ENCODE measurements at regions not wholly inside any gene's neighbourhood (a gene's known extent, or its start where the extent isn't known, plus 50 kb on each side); places are given as distances from the start of the nearest gene placed in this dataset.

GRCh38 chr6:90401933-90402830 lies 105.5 kb upstream of the BACH2 start:
- no peak for DNase-seq

GRCh38 chr6:90399970-90400369 lies 103.3 kb upstream of the BACH2 start:
- DNase-seq: no peak

GRCh38 chr6:90397929-90398674 lies 101.5 kb upstream of the BACH2 start:
- DNase-seq: peak; percentile 75

- no peak for DNase-seq
Observed at GRCh38 chr6:90397047-90397446, 100.4 kb upstream of the BACH2 start.

DNA sequence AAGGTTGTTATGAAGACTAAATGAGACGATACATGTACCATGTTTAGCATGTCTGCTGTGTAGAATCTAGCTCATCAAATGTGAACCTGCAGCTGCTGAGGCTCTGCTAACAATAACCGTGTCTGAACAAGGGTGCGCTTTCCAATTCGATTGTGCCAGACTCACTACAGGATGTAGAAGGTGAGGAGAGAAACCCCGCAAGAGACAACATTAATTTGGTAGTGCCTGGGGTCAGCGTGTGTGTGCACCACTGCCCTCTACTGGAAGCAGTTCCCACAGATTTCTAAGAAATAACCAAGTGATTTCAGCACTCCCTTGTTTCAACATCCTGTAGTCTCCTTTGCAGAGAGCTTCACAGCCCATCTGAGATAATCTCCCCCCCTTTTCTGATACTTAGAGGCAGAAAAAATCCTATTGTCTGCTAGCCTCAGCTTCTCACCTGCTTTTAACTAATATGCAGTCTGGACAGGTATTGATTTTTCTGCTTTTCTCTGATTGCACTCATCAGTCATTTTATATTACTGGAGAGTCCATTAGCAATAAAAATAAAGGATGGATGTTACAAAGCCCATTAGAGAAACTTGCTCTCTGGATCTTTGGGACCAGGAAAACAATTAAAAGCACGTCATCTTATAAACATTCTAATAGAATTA lies 96.7 kb upstream of the BACH2 start:
- DNase-seq: peak; percentile 65

- no peak for DNase-seq
Observed at GRCh38 chr6:90390379-90390778, 93.7 kb upstream of the BACH2 start.

DNA sequence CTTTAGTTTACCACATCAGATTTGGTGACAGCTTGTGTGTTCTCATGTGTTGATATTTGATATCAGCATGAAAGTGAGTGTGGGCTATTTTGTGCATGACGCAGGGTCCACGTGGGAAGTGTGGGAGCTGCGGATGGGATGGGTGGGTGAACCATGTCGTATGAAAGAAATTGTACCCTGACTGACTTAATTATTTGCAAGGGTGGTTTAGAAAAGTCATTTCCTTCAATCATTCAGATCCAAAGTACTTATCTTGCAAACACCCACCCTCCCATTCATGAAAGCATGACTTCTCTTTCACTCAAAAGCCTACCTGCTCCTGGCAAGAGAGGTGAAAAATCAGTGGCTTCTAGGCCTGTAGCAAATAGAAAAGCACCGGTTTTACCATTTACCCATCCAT lies 91.8 kb upstream of the BACH2 start:
- DNase-seq: peak; percentile 33

GRCh38 chr6:90387826-90388225 lies 91.2 kb upstream of the BACH2 start:
- no peak for DNase-seq

- DNase-seq: no peak
Observed at GRCh38 chr6:90387383-90387775, 90.7 kb upstream of the BACH2 start.

DNA sequence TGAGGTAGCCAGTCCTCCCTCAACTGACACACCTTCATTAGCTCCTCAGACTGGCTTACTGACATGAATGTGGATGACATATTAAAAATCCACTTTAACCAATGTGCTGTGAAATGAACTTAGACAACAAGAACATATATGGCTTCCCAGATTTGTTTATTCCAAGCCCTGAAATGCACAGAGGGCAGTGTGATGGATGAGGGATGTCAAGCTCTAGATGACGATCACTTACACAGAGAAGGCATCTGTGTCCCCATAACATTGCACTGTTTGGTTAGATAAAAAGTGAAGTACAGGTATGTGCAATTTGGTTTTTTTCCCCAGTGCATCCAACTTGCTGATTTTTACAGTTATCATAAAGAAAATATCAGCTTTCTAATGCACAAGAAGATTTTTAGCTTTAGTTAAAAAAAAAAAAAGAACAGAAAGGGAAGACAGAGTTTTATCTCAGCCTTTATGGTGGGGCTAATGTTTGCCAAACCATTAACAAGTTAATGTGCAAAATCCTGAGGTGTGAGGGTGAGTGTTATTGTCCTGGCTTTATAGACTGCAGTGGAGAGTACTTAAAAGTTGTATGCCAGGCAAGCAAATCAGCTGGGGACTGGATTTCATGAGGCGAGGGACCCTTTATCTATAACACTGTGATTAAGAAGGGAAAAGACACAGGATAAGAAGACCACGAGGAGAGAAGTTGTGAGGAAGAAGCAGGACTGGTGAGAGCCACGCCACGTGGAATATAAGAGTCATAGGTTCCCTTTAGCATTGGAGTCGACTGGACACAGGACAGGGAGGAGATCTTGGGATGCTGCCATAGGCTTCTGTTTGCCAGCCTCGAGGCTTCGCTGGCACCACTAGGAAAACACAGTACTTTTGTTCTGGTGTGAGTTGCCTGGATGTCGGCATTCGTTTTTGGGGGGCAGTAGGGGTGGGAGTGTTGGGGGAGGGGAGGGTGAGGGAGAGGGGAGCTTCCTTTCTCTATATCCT lies 90.0 kb upstream of the BACH2 start:
- no peak for DNase-seq

DNA sequence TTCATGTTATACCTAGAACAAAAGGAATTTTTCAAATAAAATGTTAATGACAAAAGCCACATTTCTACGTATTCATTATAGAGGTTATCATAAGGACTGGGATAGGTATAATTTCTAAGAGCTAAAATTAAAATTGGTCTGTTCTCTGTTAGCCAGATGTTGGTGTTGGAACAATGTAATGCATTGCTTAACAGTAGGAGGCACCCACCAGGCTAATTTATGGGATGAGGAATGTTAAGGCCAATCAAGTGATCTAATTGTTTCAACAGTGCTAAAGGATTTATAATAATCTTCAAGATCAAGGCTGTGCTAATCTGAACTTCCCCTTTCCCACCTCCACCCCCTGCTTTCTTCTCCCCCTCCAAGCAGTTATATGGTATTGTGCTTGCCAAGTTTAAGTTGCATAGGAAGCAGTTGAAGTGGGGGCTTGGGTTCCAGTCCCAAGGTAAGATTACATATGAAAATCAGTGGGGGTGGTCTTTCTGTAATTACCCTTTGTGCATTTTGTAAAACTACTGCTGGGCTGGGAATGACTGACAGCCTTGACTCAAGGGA lies 89.2 kb upstream of the BACH2 start:
- no peak for DNase-seq

- no peak for DNase-seq
Observed at GRCh38 chr6:90384720-90385119, 88.1 kb upstream of the BACH2 start.

DNA sequence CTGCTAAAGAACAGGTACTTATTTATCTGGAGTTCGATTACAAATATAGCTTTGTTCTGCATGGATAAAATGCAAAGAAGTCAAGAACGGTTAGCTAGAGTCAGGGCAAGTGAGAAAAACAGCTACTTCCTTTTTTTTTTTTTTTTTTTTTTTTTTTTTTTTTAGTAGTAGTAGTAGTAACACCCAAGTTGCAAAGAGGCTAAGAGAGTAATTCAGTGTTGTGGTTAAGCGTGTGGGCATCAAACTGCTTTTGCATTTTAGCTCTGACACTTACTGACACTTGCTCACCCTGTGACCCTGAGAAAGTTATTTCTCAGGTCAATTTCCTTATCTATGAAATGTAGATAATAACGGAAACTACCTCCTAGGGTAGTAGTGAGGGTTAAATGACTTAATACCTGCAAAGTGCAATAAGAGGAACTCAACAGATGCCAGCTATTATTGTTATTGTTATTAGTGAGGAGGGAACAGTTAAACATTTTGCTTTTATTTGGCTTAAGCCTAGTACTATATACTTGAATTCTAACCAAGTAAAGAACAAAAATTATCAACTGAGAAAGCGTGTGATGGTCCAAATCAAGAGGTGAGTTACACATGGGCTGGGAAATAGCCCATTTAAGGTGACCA lies 86.7 kb upstream of the BACH2 start:
- no peak for DNase-seq

- DNase-seq: no peak
Observed at GRCh38 chr6:90382760-90383159, 86.1 kb upstream of the BACH2 start.

DNA sequence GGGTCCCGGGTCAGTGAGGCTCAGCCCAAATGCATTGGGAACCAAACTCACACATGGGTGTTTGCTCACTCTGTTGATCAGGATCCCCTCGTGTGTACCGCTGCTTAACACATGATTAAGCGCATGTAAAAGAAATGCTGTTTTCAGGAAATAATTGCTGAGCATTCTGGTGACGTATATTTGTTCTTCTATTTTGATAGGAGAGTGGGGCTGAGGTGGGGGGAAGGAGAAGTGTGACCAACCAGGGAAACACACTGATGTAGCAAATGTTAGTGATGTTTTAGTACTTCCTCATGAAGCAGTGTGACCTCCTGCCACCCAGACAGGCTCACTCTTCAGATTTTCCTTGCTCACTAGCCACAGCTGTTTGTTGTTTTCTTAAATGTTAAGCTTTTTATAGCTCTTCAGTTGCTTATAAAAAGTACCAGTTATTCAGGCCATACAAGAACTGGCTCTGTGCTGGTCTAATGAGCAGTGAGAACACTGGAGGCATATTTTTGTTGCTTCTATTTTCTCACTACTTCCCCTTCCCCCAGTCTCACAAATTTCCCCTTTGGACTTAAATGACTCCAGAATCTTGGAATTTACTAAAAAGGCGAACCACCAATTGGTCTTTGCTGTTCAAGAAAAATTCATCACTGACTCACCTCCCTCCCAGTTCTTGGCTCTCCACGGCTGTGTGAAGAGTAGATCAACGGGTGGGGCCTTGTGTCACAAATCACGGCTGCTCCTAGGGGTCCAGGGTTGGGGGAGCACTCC lies 79.2 kb upstream of the BACH2 start:
- DNase-seq: no peak

DNA sequence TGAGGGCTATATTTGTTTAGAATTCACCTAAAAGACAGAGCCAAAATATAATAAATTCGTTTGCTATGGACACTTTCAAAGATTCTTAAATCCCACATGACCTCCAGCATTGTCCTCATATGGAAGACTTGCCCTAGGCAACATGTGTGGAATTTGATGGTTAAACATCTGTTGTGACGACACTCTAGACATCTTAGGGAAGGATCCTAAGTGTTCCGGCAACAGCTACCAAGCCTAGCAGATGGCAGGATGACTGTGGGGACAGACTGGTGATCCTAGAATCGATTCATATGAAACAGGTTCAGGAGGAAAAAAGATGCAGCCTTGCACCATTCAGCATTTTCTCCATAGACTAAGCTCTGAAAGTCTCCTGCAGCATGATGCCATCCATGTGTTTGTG lies 77.6 kb upstream of the BACH2 start:
- no peak for DNase-seq

- DNase-seq: no peak
Observed at GRCh38 chr6:90372885-90373284, 76.2 kb upstream of the BACH2 start.

GRCh38 chr6:90372450-90372849 lies 75.8 kb upstream of the BACH2 start:
- DNase-seq: no peak

GRCh38 chr6:90370493-90370959 lies 73.9 kb upstream of the BACH2 start:
- DNase-seq: no peak

DNA sequence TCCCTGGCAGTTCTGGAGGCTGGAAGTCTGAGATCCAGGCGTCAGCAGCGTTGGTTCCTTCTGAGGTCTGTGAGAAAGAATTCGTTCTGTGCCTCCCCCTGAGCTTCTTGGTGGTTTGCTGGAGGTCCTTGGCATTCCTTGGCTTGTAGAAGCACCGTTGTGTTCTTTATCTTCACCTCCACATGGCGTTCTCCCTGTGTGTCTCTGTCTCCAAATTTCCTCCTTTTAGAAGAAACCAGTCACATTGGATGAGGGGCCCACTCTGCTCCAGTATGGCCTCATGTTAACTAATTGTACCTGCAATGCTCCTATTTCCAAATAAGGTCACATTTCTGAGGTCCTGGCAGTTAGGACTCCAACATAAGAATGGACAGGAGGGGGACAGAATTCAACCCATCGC lies 73.0 kb upstream of the BACH2 start:
- no peak for DNase-seq

- no peak for DNase-seq
Observed at GRCh38 chr6:90369024-90369519, 72.4 kb upstream of the BACH2 start.

Data from stimulated activated CD4-positive, alpha-beta T cell treated with anti-CD3 and anti-CD28 coated beads, Interleukin-4, amount 100 ng/mL, for 1 hour (primary cell).